IPS-15b (cell line): ENCODE measurements at regions not wholly inside any gene's neighbourhood (a gene's known extent, or its start where the extent isn't known, plus 50 kb on each side); places are given as distances from the start of the nearest gene placed in this dataset.

ENCODE experiments used
- H3K27me3 ChIP-seq: one replicate; pipeline ENCODE4 v1.6.1; 2013; ENCODE audit warnings: low read length; ENCODE audit not compliant: control insufficient read depth, insufficient read depth
- H3K36me3 ChIP-seq: one replicate; pipeline ENCODE4 v1.6.1; 2013; ENCODE audit warnings: low read length; ENCODE audit not compliant: control insufficient read depth, insufficient read depth
- H3K4me1 ChIP-seq: one replicate; pipeline ENCODE4 v1.6.1; 2013; ENCODE audit warnings: mild to moderate bottlenecking, low read length; ENCODE audit not compliant: control insufficient read depth, insufficient read depth
- H3K4me3 ChIP-seq: one replicate; pipeline ENCODE4 v1.5.1; 2013; ENCODE audit warnings: low read depth, low read length
- H3K9ac ChIP-seq: one replicate; pipeline ENCODE4 v1.6.1; 2013; ENCODE audit warnings: low read depth, mild to moderate bottlenecking, low read length
- H3K9me3 ChIP-seq: one replicate; pipeline ENCODE4 v1.6.1; 2013; ENCODE audit warnings: mild to moderate bottlenecking, low read length; ENCODE audit not compliant: control insufficient read depth, insufficient read depth

GRCh38 chr2:120600335-120600734 is 135.3 kb upstream of the GLI2 start:
- Histone ChIP-seq H3K4me1 (peaks cover 3% of the 10 kb centered on the region), H3K36me3 (no peaks in the 10 kb centered on the region), H3K9me3 (no peaks in the 10 kb centered on the region), H3K27me3 (no peaks in the 10 kb centered on the region), H3K9ac (no peak overlapping the region), H3K4me3 (no peak overlapping the region)

GRCh38 chr2:120600786-120601185 is 134.9 kb upstream of the GLI2 start:
- H3K9me3 ChIP-seq, result no peaks in the 10 kb centered on the region
- H3K4me1 ChIP-seq, result peaks cover 3% of the 10 kb centered on the region
- no peaks in the 10 kb centered on the region for H3K27me3 ChIP-seq
- no peaks in the 10 kb centered on the region for H3K36me3 ChIP-seq
- no peak overlapping the region for H3K4me3 ChIP-seq
- no peak overlapping the region for H3K9ac ChIP-seq

GRCh38 chr2:120601566-120601965 is 134.1 kb upstream of the GLI2 start:
- no peaks in the 10 kb centered on the region for H3K27me3 ChIP-seq
- H3K4me1 ChIP-seq, result peaks cover 3% of the 10 kb centered on the region
- H3K9me3 ChIP-seq, result no peaks in the 10 kb centered on the region
- no peak overlapping the region for H3K4me3 ChIP-seq
- no peak overlapping the region for H3K9ac ChIP-seq
- H3K36me3 ChIP-seq, result no peaks in the 10 kb centered on the region

DNA sequence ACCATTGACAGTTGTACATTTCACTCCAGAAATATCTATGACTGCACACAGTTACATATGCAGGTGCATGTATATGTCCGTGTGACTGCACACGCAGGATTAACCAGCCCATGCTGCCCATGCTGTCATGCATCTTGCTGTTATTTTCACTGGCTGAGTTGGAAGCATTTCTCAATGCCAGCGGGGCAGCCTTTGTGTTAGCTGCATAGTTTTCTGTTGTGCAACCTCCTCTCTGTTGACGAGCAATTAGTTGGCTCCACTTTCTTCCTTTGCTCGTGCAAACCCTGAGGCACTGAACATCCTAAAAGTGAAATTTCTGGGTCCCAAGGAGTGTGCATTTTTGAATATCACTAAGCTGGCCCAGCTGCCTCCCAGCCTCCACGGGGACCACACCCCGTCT is 133.4 kb upstream of the GLI2 start:
- H3K36me3 ChIP-seq, result no peaks in the 10 kb centered on the region
- peaks cover 3% of the 10 kb centered on the region for H3K4me1 ChIP-seq
- no peak overlapping the region for H3K9ac ChIP-seq
- H3K9me3 ChIP-seq, result no peaks in the 10 kb centered on the region
- H3K4me3 ChIP-seq, result no peak overlapping the region
- no peaks in the 10 kb centered on the region for H3K27me3 ChIP-seq

- Histone ChIP-seq H3K9me3 (no peaks in the 10 kb centered on the region), H3K4me3 (no peak overlapping the region), H3K4me1 (peaks cover 3% of the 10 kb centered on the region), H3K36me3 (no peaks in the 10 kb centered on the region), H3K27me3 (no peaks in the 10 kb centered on the region), H3K9ac (no peak overlapping the region)
Observed at GRCh38 chr2:120604767-120605166, 130.9 kb upstream of the GLI2 start.

- Histone ChIP-seq H3K9ac (no peak overlapping the region), H3K9me3 (no peaks in the 10 kb centered on the region), H3K4me3 (no peak overlapping the region), H3K27me3 (no peaks in the 10 kb centered on the region), H3K4me1 (peaks cover 3% of the 10 kb centered on the region), H3K36me3 (no peaks in the 10 kb centered on the region)
Observed at GRCh38 chr2:120605231-120605935, 130.3 kb upstream of the GLI2 start.

DNA sequence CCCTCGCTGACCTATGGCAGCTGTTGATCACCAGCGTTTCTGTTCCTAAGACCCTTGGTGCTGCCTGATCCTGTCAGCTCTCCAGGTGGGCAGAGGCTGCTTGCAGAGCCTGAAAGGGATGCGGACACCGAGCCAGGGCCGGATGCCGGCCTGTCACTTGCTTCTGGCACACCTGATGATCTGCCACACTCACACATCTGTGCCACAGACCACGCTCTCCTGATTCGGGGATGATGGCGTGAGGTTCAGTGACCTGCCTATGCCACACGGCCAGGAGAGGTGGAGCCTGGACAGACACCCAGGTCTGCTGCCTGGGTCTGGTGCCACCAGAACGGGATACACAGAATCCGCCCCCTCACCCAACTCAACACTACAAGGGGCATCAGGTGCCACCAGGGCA is 129.4 kb upstream of the GLI2 start:
- Histone ChIP-seq H3K36me3 (no peaks in the 10 kb centered on the region), H3K27me3 (peaks cover 5% of the 10 kb centered on the region), H3K9ac (no peak overlapping the region), H3K4me1 (peaks cover 3% of the 10 kb centered on the region), H3K9me3 (no peaks in the 10 kb centered on the region), H3K4me3 (no peak overlapping the region)

- Histone ChIP-seq H3K4me1 (peaks cover 3% of the 10 kb centered on the region), H3K9me3 (no peaks in the 10 kb centered on the region), H3K9ac (no peak overlapping the region), H3K36me3 (no peaks in the 10 kb centered on the region), H3K27me3 (peaks cover 10% of the 10 kb centered on the region), H3K4me3 (no peak overlapping the region)
Observed at GRCh38 chr2:120606931-120607330, 128.7 kb upstream of the GLI2 start.

DNA sequence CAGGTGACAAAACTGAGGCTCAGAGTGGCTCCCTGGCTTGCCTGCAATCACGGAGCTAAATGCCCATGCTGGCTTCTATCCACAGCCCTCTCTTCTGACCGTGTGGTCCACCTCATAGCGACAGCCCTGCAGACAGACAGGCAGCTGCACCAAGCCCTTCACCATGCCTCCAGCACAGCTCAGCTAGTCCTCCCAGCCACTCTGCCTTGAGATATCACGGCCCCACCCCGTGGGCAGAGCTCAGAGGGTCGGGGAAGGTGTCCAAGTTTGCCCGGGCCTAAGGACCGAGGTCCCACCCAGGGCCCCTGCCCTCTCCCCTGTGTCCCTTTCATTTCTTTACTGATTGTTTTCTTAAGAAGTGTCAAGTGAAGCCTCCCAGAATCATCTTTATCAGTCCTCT is 128.2 kb upstream of the GLI2 start:
- Histone ChIP-seq H3K27me3 (peaks cover 13% of the 10 kb centered on the region), H3K4me1 (peaks cover 3% of the 10 kb centered on the region), H3K9ac (no peak overlapping the region)

DNA sequence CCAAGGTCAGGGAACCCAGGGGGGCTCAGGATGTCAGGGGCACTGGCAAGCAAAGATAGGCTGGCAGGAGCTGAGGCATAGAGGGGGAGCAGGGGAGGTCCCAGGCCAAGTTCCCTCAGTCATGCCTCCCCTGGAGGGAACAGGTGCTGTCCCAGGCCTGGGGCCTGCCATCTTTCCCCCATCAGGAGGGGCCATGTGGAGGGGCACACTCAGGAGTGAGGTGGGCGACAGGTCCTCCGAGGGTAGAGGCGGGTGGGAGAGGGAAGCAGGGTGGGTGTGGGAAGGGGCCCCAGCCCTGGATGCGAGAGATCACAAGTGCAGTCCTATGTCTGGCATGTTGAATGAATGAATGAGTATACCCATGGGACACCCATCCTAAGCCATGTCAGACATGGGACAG is 127.7 kb upstream of the GLI2 start:
- Histone ChIP-seq H3K27me3 (peaks cover 13% of the 10 kb centered on the region), H3K4me3 (no peak overlapping the region), H3K4me1 (peaks cover 3% of the 10 kb centered on the region), H3K9ac (no peak overlapping the region), H3K36me3 (no peaks in the 10 kb centered on the region), H3K9me3 (no peaks in the 10 kb centered on the region)

More for the DNA sequence above, 128.2 kb upstream of the GLI2 start:
- Histone ChIP-seq H3K9me3 (no peaks in the 10 kb centered on the region), H3K4me3 (no peak overlapping the region), H3K36me3 (no peaks in the 10 kb centered on the region)

- Histone ChIP-seq H3K9me3 (no peaks in the 10 kb centered on the region), H3K9ac (no peak overlapping the region), H3K4me1 (no peaks in the 10 kb centered on the region), H3K27me3 (peaks cover 13% of the 10 kb centered on the region), H3K4me3 (no peak overlapping the region), H3K36me3 (no peaks in the 10 kb centered on the region)
Observed at GRCh38 chr2:120609826-120610395, 125.8 kb upstream of the GLI2 start.

GRCh38 chr2:120611016-120611415 is 124.7 kb upstream of the GLI2 start:
- Histone ChIP-seq H3K4me1 (no peaks in the 10 kb centered on the region), H3K4me3 (no peak overlapping the region), H3K27me3 (peaks cover 13% of the 10 kb centered on the region), H3K9ac (no peak overlapping the region), H3K36me3 (no peaks in the 10 kb centered on the region), H3K9me3 (no peaks in the 10 kb centered on the region)
